Endodermal cell (in vitro differentiated cells): ENCODE measurements at regions not wholly inside any gene's neighbourhood (a gene's known extent, or its start where the extent isn't known, plus 50 kb on each side); places are given as distances from the start of the nearest gene placed in this dataset.

Experiments
- DNase-seq: peaks from one replicate; pipeline ENCODE4 v3.0.0-alpha.2; 2017
- H3K27ac ChIP-seq: 2 replicates; pipeline ENCODE4 v1.5.1; 2013; ENCODE audit warnings: mild to moderate bottlenecking, low read depth, low read length, moderate library complexity
- H3K27me3 ChIP-seq: 2 replicates; pipeline ENCODE4 v1.6.1; 2013; ENCODE audit warnings: mild to moderate bottlenecking, low read length, moderate library complexity; ENCODE audit not compliant: insufficient read depth, control insufficient read depth, poor library complexity, severe bottlenecking
- H3K36me3 ChIP-seq: 2 replicates; pipeline ENCODE4 v1.7.0; 2013; ENCODE audit warnings: mild to moderate bottlenecking, low read length, moderate library complexity; ENCODE audit not compliant: control insufficient read depth, insufficient read depth
- H3K4me1 ChIP-seq: one replicate; pipeline ENCODE4 v1.7.0; 2013; ENCODE audit warnings: low read length; ENCODE audit not compliant: control insufficient read depth, insufficient read depth
- H3K4me3 ChIP-seq: 2 replicates; pipeline ENCODE4 v1.5.1; 2013; ENCODE audit warnings: mild to moderate bottlenecking, low read length, moderate library complexity
- H3K9ac ChIP-seq: 2 replicates; pipeline ENCODE4 v1.6.1; 2013; ENCODE audit warnings: mild to moderate bottlenecking, low read length, moderate library complexity; ENCODE audit not compliant: poor library complexity, severe bottlenecking; ENCODE audit errors: extremely low read depth
- H3K9me3 ChIP-seq: 2 replicates; pipeline ENCODE4 v1.6.1; 2013; ENCODE audit warnings: mild to moderate bottlenecking, low read length, moderate library complexity; ENCODE audit not compliant: control insufficient read depth
- H3K27ac Mint-ChIP-seq: 2 replicates; pipeline ENCODE4 v1.8.0; 2020; ENCODE audit warnings: mixed read lengths
- H3K27me3 Mint-ChIP-seq: 2 replicates; pipeline ENCODE4 v1.8.0; 2021; ENCODE audit warnings: mild to moderate bottlenecking, mixed read lengths; ENCODE audit not compliant: insufficient read depth
- H3K36me3 Mint-ChIP-seq: 2 replicates; pipeline ENCODE4 v1.8.0; 2020; ENCODE audit warnings: low read depth, mixed read lengths
- H3K4me1 Mint-ChIP-seq: 2 replicates; pipeline ENCODE4 v1.8.0; 2020; ENCODE audit warnings: mixed read lengths
- H3K4me3 Mint-ChIP-seq: 2 replicates; pipeline ENCODE4 v1.8.0; 2020; ENCODE audit warnings: mild to moderate bottlenecking, moderate library complexity, mixed read lengths
- H3K9me3 Mint-ChIP-seq: 2 replicates; pipeline ENCODE4 v1.8.0; 2020; ENCODE audit warnings: mild to moderate bottlenecking, mixed read lengths
- CTCF ChIP-seq: fragments of 200-600 bp; sonication (generic); conservative IDR thresholded peaks from 2 replicates; pipeline ENCODE4 v1.5.0; 2021; ENCODE audit warnings: antibody characterized with exemption, mild to moderate bottlenecking
- WGBS, 2 experiments: methylation state at CpG; one replicate each; pipeline versions ENCODE4 v1.1.5 to v1.1.7; 2013; ENCODE audit warnings: missing lambda C conversion rate in 2 of 2, mixed read lengths in 1 of 2; ENCODE audit not compliant: insufficient coverage in 1 of 2, insufficient read length in 1 of 2; 5-methylcytosine and 5-hydroxymethylcytosine counted together

- no peak for DNase-seq
- Histone ChIP-seq H3K9ac (no peak overlapping the region), H3K36me3 (no peaks in the 10 kb centered on the region), H3K4me1 (no peaks in the 10 kb centered on the region), H3K4me3 (no peak overlapping the region), H3K27me3 (no peaks in the 10 kb centered on the region), H3K9me3 (no peaks in the 10 kb centered on the region), H3K27ac (no peak overlapping the region)
- H3K4me3 Mint-ChIP-seq = no peak overlapping the region
- H3K9me3 Mint-ChIP-seq = peaks cover 16% of the 10 kb centered on the region
- TF ChIP-seq CTCF = no peak
- no peaks in the 10 kb centered on the region for H3K36me3 Mint-ChIP-seq
- no peaks in the 10 kb centered on the region for H3K27me3 Mint-ChIP-seq
- no peak overlapping the region for H3K27ac Mint-ChIP-seq
- H3K4me1 Mint-ChIP-seq = no peaks in the 10 kb centered on the region
Measured at GRCh38 chr3:82274897-82275296, 513.5 kb upstream of the GBE1 start.

DNA sequence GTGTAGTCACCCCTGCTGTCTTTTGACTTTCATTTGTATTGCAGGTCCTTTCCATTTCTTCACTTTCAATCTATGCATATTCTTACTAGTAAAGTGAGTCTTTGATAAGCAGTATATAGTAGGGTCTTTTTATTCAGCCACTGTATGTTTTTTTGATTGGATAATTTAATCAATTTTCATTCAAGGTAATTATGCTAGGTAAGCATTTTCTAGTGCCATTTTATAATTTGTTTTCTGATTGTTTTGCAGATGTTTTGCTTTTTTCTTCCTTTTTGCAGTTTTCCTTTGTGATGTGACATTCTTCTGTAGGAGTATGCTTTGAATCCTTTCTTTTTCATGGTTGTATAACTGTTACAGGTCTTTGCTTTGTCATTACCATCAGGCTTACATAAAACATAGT is 504.3 kb upstream of the GBE1 start:
- H3K27ac Mint-ChIP-seq = no peak overlapping the region
- no peaks in the 10 kb centered on the region for H3K4me1 ChIP-seq
- H3K4me1 Mint-ChIP-seq = peaks cover 7% of the 10 kb centered on the region
- H3K36me3 ChIP-seq = no peaks in the 10 kb centered on the region
- DNase-seq = no peak
- H3K27me3 ChIP-seq = no peaks in the 10 kb centered on the region
- no peak overlapping the region for H3K4me3 Mint-ChIP-seq
- no peak overlapping the region for H3K9ac ChIP-seq
- H3K9me3 Mint-ChIP-seq = peaks cover 20% of the 10 kb centered on the region
- peaks cover 5% of the 10 kb centered on the region for H3K9me3 ChIP-seq
- H3K27ac ChIP-seq = no peak overlapping the region
- no peak for TF ChIP-seq CTCF
- no peaks in the 10 kb centered on the region for H3K27me3 Mint-ChIP-seq
- H3K4me3 ChIP-seq = no peak overlapping the region
- H3K36me3 Mint-ChIP-seq = no peaks in the 10 kb centered on the region

DNA sequence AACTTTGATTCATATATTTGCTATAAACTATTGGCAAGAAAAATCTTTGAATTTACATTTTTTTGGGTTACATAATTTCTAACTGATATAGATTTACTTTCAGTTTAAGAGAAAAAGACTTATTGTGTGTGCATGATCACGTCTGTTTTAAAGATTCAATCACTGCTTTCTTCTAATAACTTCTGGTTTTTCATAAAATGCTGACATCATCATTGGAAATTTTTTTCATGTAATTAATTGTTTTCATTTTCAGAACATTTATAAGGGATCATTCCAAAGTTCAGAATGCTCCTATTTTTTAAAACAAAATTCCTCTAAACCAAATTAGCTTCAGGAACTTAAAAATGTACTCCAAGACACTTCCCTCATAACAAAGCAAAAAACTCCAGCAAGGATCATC is 500.7 kb upstream of the GBE1 start:
- Mint-ChIP-seq H3K36me3 (no peaks in the 10 kb centered on the region), H3K4me1 (peaks cover 3% of the 10 kb centered on the region), H3K27me3 (no peaks in the 10 kb centered on the region), H3K9me3 (no peaks in the 10 kb centered on the region), H3K27ac (peak overlapping the region; percentile 2), H3K4me3 (no peak overlapping the region)
- no peak for TF ChIP-seq CTCF
- H3K9ac ChIP-seq = no peak overlapping the region
- no peaks in the 10 kb centered on the region for H3K27me3 ChIP-seq
- no peak overlapping the region for H3K27ac ChIP-seq
- H3K4me1 ChIP-seq = no peaks in the 10 kb centered on the region
- no peaks in the 10 kb centered on the region for H3K36me3 ChIP-seq
- H3K9me3 ChIP-seq = no peaks in the 10 kb centered on the region
- H3K4me3 ChIP-seq = no peak overlapping the region
- no peak for DNase-seq
- WGBS, 2 experiments = 100% methylated on average over 1 of the region's 1 CpG; no CpG with 5 or more reads in 1 of the 2 experiments
